ENCODE measurements at regions not wholly inside any gene's neighbourhood (a gene's known extent, or its start where the extent isn't known, plus 50 kb on each side); places are given as distances from the start of the nearest gene placed in this dataset.

- no peak overlapping the region for H2BK20ac ChIP-seq (ENCODE audit: low read depth, low read length, poor library complexity, severe bottlenecking)
- no peak overlapping the region for H4K5ac ChIP-seq (ENCODE audit: insufficient read length, low read depth, low read length)
- Mint-ChIP-seq H3K27me3 (ENCODE audit: low read depth) (peaks cover 4% of the 10 kb centered on the region), H3K9me3 (peaks cover 27 to 45% of the 10 kb centered on the region in 2 experiments), H3K27ac (no peak overlapping the region), H3K4me1 (peaks cover 7 to 15% of the 10 kb centered on the region in 2 experiments), H3K4me3 (no peak overlapping the region), H3K36me3 (ENCODE audit: insufficient read depth in 1 of 3, low read depth in 3 of 3) (peaks cover 13 to 31% (median 18%) of the 10 kb centered on the region in 3 experiments)
- no peak overlapping the region for H3K23ac ChIP-seq (ENCODE audit: insufficient read length, low read depth, low read length)
- H4K8ac ChIP-seq (replicated peaks; ENCODE audit: insufficient read length, low read depth, low read length), result no peak overlapping the region
- no peak overlapping the region for H3K27ac ChIP-seq (ENCODE audit: insufficient read length, low read depth, low read length)
- H2BK5ac ChIP-seq (ENCODE audit: insufficient read length, low read length), result no peak overlapping the region
- H2BK15ac ChIP-seq (ENCODE audit: low read depth, low read length), result no peak overlapping the region
- peak; percentile 47 for DNase-seq
- no peak overlapping the region for H3K56ac ChIP-seq (ENCODE audit: insufficient read length, low read depth, low read length)
- no CpG with 5 or more reads among the region's 3 CpGs for WGBS (ENCODE audit: extremely low coverage, insufficient read length, low lambda C conversion rate)
- H2BK12ac ChIP-seq (ENCODE audit: insufficient read length, low read depth, low read length), result no peak overlapping the region
- no peak for TF ChIP-seq CTCF (conservative IDR thresholded peaks at IDR 0.05)
- H4K20me1 ChIP-seq (ENCODE audit: control insufficient read depth, insufficient read depth, insufficient read length), result no peaks in the 10 kb centered on the region
- no peak overlapping the region for H3T11ph ChIP-seq (ENCODE audit: low read length)
- no peaks in the 10 kb centered on the region for H3K79me2 ChIP-seq (ENCODE audit: insufficient read depth, low read length)
- H3K79me1 ChIP-seq (ENCODE audit: insufficient read depth, low read depth, low read length, poor library complexity, severe bottlenecking), result no peaks in the 10 kb centered on the region
- H3K9ac ChIP-seq (ENCODE audit: extremely low read depth, insufficient read length, low read length), result no peak overlapping the region
- no peak overlapping the region for H2BK120ac ChIP-seq (ENCODE audit: low read depth, low read length, poor library complexity, severe bottlenecking)
- H3K4me2 ChIP-seq (ENCODE audit: insufficient read depth, insufficient read length, low read length), result no peak overlapping the region
- H3K14ac ChIP-seq (ENCODE audit: insufficient read depth, low read length), result no peak overlapping the region
- H3K23me2 ChIP-seq (ENCODE audit: insufficient read length, low read depth, low read length, poor library complexity, severe bottlenecking), result no peaks in the 10 kb centered on the region
- H3K18ac ChIP-seq (ENCODE audit: insufficient read length, low read depth, low read length), result no peak overlapping the region
- no peaks in the 10 kb centered on the region for H3K4me1 ChIP-seq (ENCODE audit: insufficient read depth, low read length)
- no peak overlapping the region for H4K91ac ChIP-seq (ENCODE audit: insufficient read length, low read depth, low read length)
- H2AFZ ChIP-seq (ENCODE audit: low read length), result no peak overlapping the region
- H2AK5ac ChIP-seq (ENCODE audit: insufficient read length, low read length), result no peak overlapping the region
- H3K4ac ChIP-seq (ENCODE audit: low read depth, low read length), result no peak overlapping the region
- no peaks in the 10 kb centered on the region for H3K9me3 ChIP-seq (ENCODE audit: control insufficient read depth, low read depth, low read length)
- H3K27me3 ChIP-seq (ENCODE audit: insufficient read depth, low read length), result no peaks in the 10 kb centered on the region
Observed at GRCh38 chr9:88037285-88037845, 63.0 kb upstream of the CDK20 start.
